Testis (tissue), 2 donors: ENCODE measurements at regions not wholly inside any gene's neighbourhood (a gene's known extent, or its start where the extent isn't known, plus 50 kb on each side); places are given as distances from the start of the nearest gene placed in this dataset.

Experiments used
- DNase-seq: peaks from one replicate; pipeline ENCODE4 v3.0.0-alpha.2; 2019
- H3K27ac ChIP-seq, 2 donors: fragments of 200-600 bp; sonication (generic); one replicate each; pipeline ENCODE4 v1.5.1; 2019
- H3K27me3 ChIP-seq: fragments of 200-600 bp; sonication (generic); one replicate; pipeline ENCODE4 v1.5.1; 2019
- H3K36me3 ChIP-seq: fragments of 200-600 bp; sonication (generic); one replicate; pipeline ENCODE4 v1.5.1; 2017; ENCODE audit warnings: low read depth; ENCODE audit errors: missing control alignments
- H3K4me1 ChIP-seq: fragments of 200-600 bp; sonication (generic); one replicate; pipeline ENCODE4 v1.5.1; 2019
- H3K4me3 ChIP-seq, 2 donors: fragments of 200-600 bp; sonication (generic); one replicate each; pipeline ENCODE4 v1.5.1; 2017 to 2019
- H3K9me3 ChIP-seq: fragments of 200-600 bp; sonication (generic); one replicate; pipeline ENCODE4 v1.5.1; 2017
- POLR2A ChIP-seq: fragments of 450-650 bp; IDR thresholded peaks from one replicate; pipeline ENCODE4 v1.6.1; 2017; ENCODE audit warnings: antibody characterized with exemption, mild to moderate bottlenecking, moderate library complexity
- WGBS, 2 donors: methylation state at CpG; one replicate each; pipeline ENCODE4 v1.1.5; 2018; 5-methylcytosine and 5-hydroxymethylcytosine counted together
- intact Hi-C: fragments of 100-400 bp; cut with DNase I; formaldehyde crosslinking; loops from one replicate; pipeline ENCODE4 v1.15.1; 2023; ENCODE audit warnings: low total_unique reads
- TF ChIP-seq, protein P1 (sequence below), 3 experiments: fragments of 450-650 bp in 2 of 3; fragments of 200-600 bp in 1 of 3; sonication (generic) in 1 of 3; IDR thresholded peaks; one replicate each; pipeline ENCODE4 v1.5.1; 2016 to 2019; ENCODE audit warnings: antibody characterized with exemption in 3 of 3, mild to moderate bottlenecking in 2 of 3, moderate library complexity in 1 of 3

DNA sequence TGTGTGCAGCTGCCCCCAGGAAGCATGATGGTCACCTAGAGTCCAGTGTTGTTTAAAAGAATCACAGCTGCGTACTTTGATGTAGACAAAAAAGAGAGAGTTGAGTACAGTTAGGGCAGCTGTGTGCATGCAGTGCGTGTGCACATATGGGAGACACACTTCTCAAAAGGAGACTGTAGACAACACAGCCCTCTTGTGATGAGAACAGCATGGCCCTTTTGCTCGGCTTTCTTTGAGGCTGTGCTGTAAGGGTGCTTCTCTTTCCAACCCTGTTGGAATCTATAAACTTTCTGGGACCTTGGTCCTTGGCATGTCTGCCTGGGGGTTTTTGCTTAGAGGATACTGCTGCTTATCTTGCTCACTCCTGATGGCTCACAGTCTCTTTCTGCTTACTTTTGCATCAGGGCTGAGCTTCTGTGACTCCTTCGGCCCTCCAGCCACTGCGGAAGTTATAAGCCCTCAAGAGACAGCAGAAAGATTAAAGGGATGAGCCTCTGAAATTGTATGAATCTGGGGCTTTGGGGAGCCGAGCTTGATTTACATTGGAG is 102.9 kb downstream of the DYRK2 start:
- intact Hi-C loops = no loop called here
- H3K36me3 ChIP-seq = no peaks in the 10 kb centered on the region
- WGBS, 2 donors = 65 to 70% methylated on average over 6 of the region's 6 CpGs

DNA sequence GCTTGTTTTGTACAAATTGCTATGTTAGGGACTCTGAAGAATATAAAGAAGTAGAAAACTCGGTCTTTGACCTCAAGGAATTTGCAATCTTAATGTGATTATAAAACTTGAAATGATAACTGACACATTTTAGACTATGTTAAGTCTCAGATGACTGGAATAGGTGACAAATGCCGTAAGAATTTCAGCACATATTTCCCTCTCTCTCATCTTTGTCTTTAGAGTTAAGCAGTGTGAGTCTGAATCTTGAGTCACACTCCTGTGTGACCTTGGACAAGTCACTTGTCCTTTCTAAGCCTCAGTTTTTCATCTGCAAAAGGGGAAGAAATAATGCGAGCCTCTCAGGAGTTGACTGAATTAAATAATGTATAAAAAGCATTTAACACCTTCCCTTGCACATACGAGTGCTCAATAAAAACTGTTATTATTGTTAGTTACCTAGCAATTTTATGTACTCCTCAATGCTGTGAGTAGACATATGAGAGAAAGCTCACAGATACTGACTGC is 103.7 kb downstream of the DYRK2 start:
- Histone ChIP-seq H3K4me3 (no peak overlapping the region), H3K4me1 (no peaks in the 10 kb centered on the region), H3K9me3 (no peaks in the 10 kb centered on the region), H3K27me3 (no peaks in the 10 kb centered on the region), H3K36me3 (no peaks in the 10 kb centered on the region), H3K27ac (no peak overlapping the region)
- intact Hi-C loops = no loop called here
- no peak for DNase-seq
- 93 to 94% methylated on average over 4 of the region's 4 CpGs for WGBS, 2 donors
- no peak for TF ChIP-seq POLR2A

More for the DNA sequence above, 102.9 kb downstream of the DYRK2 start:
- Histone ChIP-seq H3K4me1 (no peaks in the 10 kb centered on the region), H3K27ac (no peak overlapping the region), H3K9me3 (no peaks in the 10 kb centered on the region), H3K27me3 (no peaks in the 10 kb centered on the region), H3K4me3 (no peak overlapping the region)
- TF ChIP-seq, protein P1, sequence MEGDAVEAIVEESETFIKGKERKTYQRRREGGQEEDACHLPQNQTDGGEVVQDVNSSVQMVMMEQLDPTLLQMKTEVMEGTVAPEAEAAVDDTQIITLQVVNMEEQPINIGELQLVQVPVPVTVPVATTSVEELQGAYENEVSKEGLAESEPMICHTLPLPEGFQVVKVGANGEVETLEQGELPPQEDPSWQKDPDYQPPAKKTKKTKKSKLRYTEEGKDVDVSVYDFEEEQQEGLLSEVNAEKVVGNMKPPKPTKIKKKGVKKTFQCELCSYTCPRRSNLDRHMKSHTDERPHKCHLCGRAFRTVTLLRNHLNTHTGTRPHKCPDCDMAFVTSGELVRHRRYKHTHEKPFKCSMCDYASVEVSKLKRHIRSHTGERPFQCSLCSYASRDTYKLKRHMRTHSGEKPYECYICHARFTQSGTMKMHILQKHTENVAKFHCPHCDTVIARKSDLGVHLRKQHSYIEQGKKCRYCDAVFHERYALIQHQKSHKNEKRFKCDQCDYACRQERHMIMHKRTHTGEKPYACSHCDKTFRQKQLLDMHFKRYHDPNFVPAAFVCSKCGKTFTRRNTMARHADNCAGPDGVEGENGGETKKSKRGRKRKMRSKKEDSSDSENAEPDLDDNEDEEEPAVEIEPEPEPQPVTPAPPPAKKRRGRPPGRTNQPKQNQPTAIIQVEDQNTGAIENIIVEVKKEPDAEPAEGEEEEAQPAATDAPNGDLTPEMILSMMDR (IDR thresholded peaks at IDR 0.05) = no peak
- TF ChIP-seq POLR2A = no peak
- DNase-seq = no peak

DNA sequence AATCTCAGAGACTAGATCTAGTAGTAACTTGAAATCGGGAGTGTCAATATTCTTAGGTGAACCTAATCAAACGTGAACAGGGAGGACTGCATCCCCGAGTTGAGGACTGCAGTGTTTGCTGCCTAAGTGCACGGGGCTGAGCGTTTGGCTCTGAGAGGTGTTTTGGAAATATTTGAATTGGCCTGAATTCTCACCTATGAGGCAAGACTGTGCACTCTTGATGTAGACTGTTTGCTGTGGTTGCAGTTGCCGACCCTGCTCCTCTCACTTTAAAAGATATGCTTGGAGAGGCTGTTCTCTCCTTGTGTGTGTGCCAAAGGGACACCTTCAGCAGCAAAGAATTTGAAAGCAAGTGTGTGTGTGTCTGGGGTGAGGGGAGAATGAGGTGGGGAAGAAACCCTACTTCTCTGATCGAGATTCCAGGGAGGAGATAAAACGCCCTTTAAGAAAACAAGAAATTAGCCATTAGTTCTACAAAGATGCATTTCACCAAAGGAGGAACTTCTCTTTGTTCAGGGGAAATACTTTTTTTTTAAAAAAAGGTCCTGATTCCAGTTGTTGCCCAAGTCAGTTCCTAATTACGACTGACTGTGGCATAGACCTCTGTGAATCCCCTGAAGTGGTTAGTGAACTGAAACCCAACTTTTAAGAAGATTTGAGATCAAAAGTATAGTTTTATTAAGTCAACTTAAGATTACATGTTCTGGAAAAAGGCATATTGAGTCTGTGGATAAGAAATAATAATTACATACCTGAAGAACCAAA is 106.6 kb downstream of the DYRK2 start:
- WGBS, 2 donors = 76 to 81% methylated on average over 9 of the region's 9 CpGs
- Histone ChIP-seq H3K27ac (no peak overlapping the region), H3K4me1 (no peaks in the 10 kb centered on the region), H3K36me3 (no peaks in the 10 kb centered on the region), H3K27me3 (no peaks in the 10 kb centered on the region), H3K9me3 (no peaks in the 10 kb centered on the region), H3K4me3 (no peak overlapping the region)
- no peak for DNase-seq
- TF ChIP-seq POLR2A = no peak
- TF ChIP-seq, protein P1 (IDR thresholded peaks at IDR 0.05) = no peak
- intact Hi-C loops = no loop called here

DNA sequence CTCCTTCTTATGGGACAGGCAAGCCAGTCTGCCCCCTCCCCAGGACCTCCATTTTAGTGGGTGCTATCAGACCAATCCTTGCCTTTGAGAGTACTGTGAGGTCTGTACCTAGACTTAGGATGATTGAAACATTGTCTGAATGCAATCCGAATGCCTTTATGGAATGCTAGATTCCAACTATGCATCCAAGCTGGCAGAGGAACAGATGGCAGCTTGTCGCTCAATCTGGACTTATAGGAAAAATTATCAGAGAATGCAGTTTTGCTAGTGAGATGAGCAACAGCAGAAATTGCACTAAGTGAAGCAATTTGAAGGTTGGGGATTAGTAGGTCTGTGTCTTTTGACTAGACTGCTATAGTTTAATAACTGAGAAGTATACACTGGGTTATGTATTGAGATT is 109.1 kb downstream of the DYRK2 start:
- no peak for TF ChIP-seq POLR2A
- TF ChIP-seq, protein P1 (IDR thresholded peaks at IDR 0.05) = no peak
- 93 to 97% methylated on average over 2 of the region's 2 CpGs for WGBS, 2 donors
- Histone ChIP-seq H3K4me1 (no peaks in the 10 kb centered on the region), H3K27me3 (no peaks in the 10 kb centered on the region), H3K4me3 (no peak overlapping the region), H3K27ac (no peak overlapping the region), H3K9me3 (no peaks in the 10 kb centered on the region), H3K36me3 (no peaks in the 10 kb centered on the region)
- intact Hi-C loops = no loop called here
- DNase-seq = no peak

DNA sequence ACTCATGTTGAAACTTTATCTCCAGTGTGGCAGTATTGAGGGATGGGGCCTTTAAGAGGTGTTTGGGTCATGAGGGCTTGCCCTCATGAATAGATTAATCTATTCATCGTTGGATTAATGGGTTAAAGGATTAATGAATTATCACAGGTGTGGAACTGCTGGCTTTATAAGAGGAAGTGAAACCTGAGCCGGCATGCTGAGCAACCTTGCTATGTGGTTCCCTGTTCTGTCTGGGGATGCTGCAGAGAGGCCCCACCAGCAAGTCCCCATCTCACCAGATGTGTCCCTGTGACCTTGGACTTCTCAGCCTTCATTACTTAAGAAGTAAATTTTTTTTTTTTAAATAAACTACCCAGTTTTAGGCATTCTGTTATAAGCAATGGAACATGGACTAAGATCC is 109.6 kb downstream of the DYRK2 start:
- no peak for TF ChIP-seq POLR2A
- TF ChIP-seq, protein P1 (IDR thresholded peaks at IDR 0.05) = no peak
- Histone ChIP-seq H3K27ac (no peak overlapping the region), H3K4me3 (no peak overlapping the region), H3K36me3 (no peaks in the 10 kb centered on the region), H3K4me1 (no peaks in the 10 kb centered on the region), H3K27me3 (no peaks in the 10 kb centered on the region), H3K9me3 (no peaks in the 10 kb centered on the region)
- intact Hi-C loops = no loop called here
- DNase-seq = no peak
- 73 to 79% methylated on average over 2 of the region's 2 CpGs for WGBS, 2 donors
